HEK293 (cell line): ENCODE measurements at regions not wholly inside any gene's neighbourhood (a gene's known extent, or its start where the extent isn't known, plus 50 kb on each side); places are given as distances from the start of the nearest gene placed in this dataset.

ENCODE experiments used
- CTCF ChIP-seq: fragments of 450-650 bp; formaldehyde crosslinking; IDR thresholded peaks from 2 replicates; pipeline ENCODE4 v1.5.1; 2016; ENCODE audit warnings: missing biosample characterization, missing genetic modification characterization
- ELK4 ChIP-seq: IDR thresholded peaks from 2 replicates; pipeline ENCODE4 v1.6.1; 2011; ENCODE audit warnings: mild to moderate bottlenecking, low read depth, low read length, borderline replicate concordance
- KLF16 ChIP-seq: fragments of 450-650 bp; formaldehyde crosslinking; IDR thresholded peaks from 2 replicates; pipeline ENCODE4 v1.5.1; 2017; ENCODE audit warnings: missing biosample characterization, missing genetic modification characterization
- REST ChIP-seq: fragments of 450-650 bp; formaldehyde crosslinking; IDR thresholded peaks from 2 replicates; pipeline ENCODE4 v1.5.1; 2016; ENCODE audit warnings: missing biosample characterization, missing genetic modification characterization
- ZBTB7A ChIP-seq: fragments of 450-650 bp; formaldehyde crosslinking; IDR thresholded peaks from 2 replicates; pipeline ENCODE4 v1.5.1; 2016; ENCODE audit warnings: low read depth, missing biosample characterization, missing genetic modification characterization
- ZFP41 ChIP-seq: fragments of 450-650 bp; formaldehyde crosslinking; IDR thresholded peaks from 2 replicates; pipeline ENCODE4 v1.5.1; 2016; ENCODE audit warnings: missing biosample characterization, missing genetic modification characterization, borderline replicate concordance
- ZNF10 ChIP-seq: fragments of 450-650 bp; formaldehyde crosslinking; IDR thresholded peaks from 2 replicates; pipeline ENCODE4 v1.5.1; 2017; ENCODE audit warnings: missing biosample characterization, missing genetic modification characterization
- ZNF2 ChIP-seq: fragments of 450-650 bp; formaldehyde crosslinking; IDR thresholded peaks from 2 replicates; pipeline ENCODE4 v1.5.1; 2016; ENCODE audit warnings: missing biosample characterization, missing genetic modification characterization
- ZNF239 ChIP-seq: fragments of 450-650 bp; formaldehyde crosslinking; IDR thresholded peaks from 2 replicates; pipeline ENCODE4 v1.5.1; 2016; ENCODE audit warnings: missing biosample characterization, missing genetic modification characterization
- ZNF426 ChIP-seq: fragments of 450-650 bp; formaldehyde crosslinking; IDR thresholded peaks from 2 replicates; pipeline ENCODE4 v1.5.1; 2017; ENCODE audit warnings: missing biosample characterization, missing genetic modification characterization, mild to moderate bottlenecking, inconsistent platforms, moderate library complexity
- ZNF580 ChIP-seq: fragments of 450-650 bp; formaldehyde crosslinking; IDR thresholded peaks from 2 replicates; pipeline ENCODE4 v1.5.1; 2016; ENCODE audit warnings: missing biosample characterization, missing genetic modification characterization
- ZNF585B ChIP-seq: fragments of 450-650 bp; formaldehyde crosslinking; IDR thresholded peaks from 2 replicates; pipeline ENCODE4 v1.5.1; 2016; ENCODE audit warnings: missing biosample characterization, missing genetic modification characterization
- ZNF747 ChIP-seq: fragments of 450-650 bp; formaldehyde crosslinking; IDR thresholded peaks from 2 replicates; pipeline ENCODE4 v1.5.1; 2016; ENCODE audit warnings: missing biosample characterization, missing genetic modification characterization

- TF ChIP-seq CTCF = no peak
- TF ChIP-seq KLF16 = no peak
- no peak for TF ChIP-seq ZNF580
- TF ChIP-seq ZNF585B (tag by site-specific recombination) = no peak
- TF ChIP-seq ZFP41 (tag by site-specific recombination) = no peak
- no peak for TF ChIP-seq ELK4
- TF ChIP-seq ZNF426 (tag by site-specific recombination) = no peak
- TF ChIP-seq ZNF2 (tag by site-specific recombination) = no peak
- no peak for TF ChIP-seq ZNF239 (tag by site-specific recombination)
- TF ChIP-seq REST (tag by site-specific recombination) = no peak
- TF ChIP-seq ZBTB7A (tag by site-specific recombination) = no peak
- no peak for TF ChIP-seq ZNF747 (tag by site-specific recombination)
- TF ChIP-seq ZNF10 (tag by site-specific recombination) = no peak
Observed at GRCh38 chr16:51450909-51451308, 299.8 kb upstream of the SALL1 start.
